GM23248 (cell line): ENCODE measurements at regions not wholly inside any gene's neighbourhood (a gene's known extent, or its start where the extent isn't known, plus 50 kb on each side); places are given as distances from the start of the nearest gene placed in this dataset.
A peak's percentile ranks its signal among the peaks of the same experiment; 100 is the strongest.

Source experiments
- DNase-seq: peaks from one replicate; pipeline ENCODE4 v3.0.0-alpha.2; 2015
- H2AFZ ChIP-seq: fragments of 200-600 bp; sonication (generic); 2 replicates; pipeline ENCODE4 v1.6.1; 2016; ENCODE audit warnings: antibody characterized with exemption
- H3F3A ChIP-seq: fragments of 200-600 bp; sonication (generic); 2 replicates; pipeline ENCODE4 v1.6.1; 2016; ENCODE audit warnings: mild to moderate bottlenecking, antibody characterized with exemption, mixed run types; ENCODE audit not compliant: insufficient read depth
- H3K27ac ChIP-seq: fragments of 200-600 bp; sonication (generic); 2 replicates; pipeline ENCODE4 v1.5.1; 2016; ENCODE audit warnings: mild to moderate bottlenecking
- H3K27me3 ChIP-seq: fragments of 200-600 bp; sonication (generic); replicated peaks from 2 replicates; pipeline ENCODE4 v1.6.1; 2016; ENCODE audit warnings: mild to moderate bottlenecking; ENCODE audit not compliant: insufficient read depth
- H3K36me3 ChIP-seq: fragments of 200-600 bp; sonication (generic); 2 replicates; pipeline ENCODE4 v1.6.1; 2016; ENCODE audit warnings: low read depth, mild to moderate bottlenecking
- H3K4me1 ChIP-seq: fragments of 200-600 bp; sonication (generic); 2 replicates; pipeline ENCODE4 v1.6.1; 2016; ENCODE audit warnings: mild to moderate bottlenecking; ENCODE audit not compliant: insufficient read depth
- H3K4me2 ChIP-seq: fragments of 200-600 bp; sonication (generic); one replicate; pipeline ENCODE4 v1.6.1; 2016; ENCODE audit warnings: mild to moderate bottlenecking; ENCODE audit not compliant: unreplicated experiment
- H3K4me3 ChIP-seq: fragments of 200-600 bp; sonication (generic); 2 replicates; pipeline ENCODE4 v1.5.1; 2016; ENCODE audit warnings: mild to moderate bottlenecking
- H3K79me2 ChIP-seq: fragments of 200-600 bp; sonication (generic); 2 replicates; pipeline ENCODE4 v1.6.1; 2016; ENCODE audit warnings: mild to moderate bottlenecking; ENCODE audit not compliant: insufficient read depth
- H3K9ac ChIP-seq: fragments of 200-600 bp; sonication (generic); 2 replicates; pipeline ENCODE4 v1.6.1; 2016; ENCODE audit warnings: mild to moderate bottlenecking
- H3K9me2 ChIP-seq: fragments of 200-600 bp; sonication (generic); 2 replicates; pipeline ENCODE4 v1.6.1; 2016; ENCODE audit warnings: mixed run types, mild to moderate bottlenecking, moderate library complexity; ENCODE audit not compliant: insufficient read depth
- H3K9me3 ChIP-seq: fragments of 200-600 bp; sonication (generic); one replicate; pipeline ENCODE4 v1.6.1; 2017; ENCODE audit warnings: low read depth
- H4K20me1 ChIP-seq: fragments of 200-600 bp; sonication (generic); 2 replicates; pipeline ENCODE4 v1.6.0; 2016; ENCODE audit not compliant: insufficient read depth
- EZH2 ChIP-seq: fragments of 200-600 bp; sonication (generic); IDR thresholded peaks from 2 replicates; pipeline ENCODE4 v1.6.1; 2018; ENCODE audit warnings: antibody characterized with exemption, mild to moderate bottlenecking; ENCODE audit not compliant: insufficient read depth, poor library complexity, severe bottlenecking
- EZH2phosphoT487 ChIP-seq: fragments of 200-600 bp; sonication (generic); IDR thresholded peaks from 2 replicates; pipeline ENCODE4 v1.6.1; 2018; ENCODE audit warnings: antibody characterized with exemption, moderate library complexity, mild to moderate bottlenecking, low read depth; ENCODE audit not compliant: insufficient read depth
- WGBS, 2 experiments: methylation state at CpG; one replicate each; pipeline ENCODE4 v1.1.6; 2015 to 2017; ENCODE audit warnings: low lambda C conversion rate in 2 of 2, low coverage in 1 of 2; ENCODE audit errors: missing lambda C conversion rate in 2 of 2; 5-methylcytosine and 5-hydroxymethylcytosine counted together
- in situ Hi-C: fragments of 300-500 bp; cut with MboI; formaldehyde crosslinking; loops from 2 replicates; pipeline ENCODE4 v1.15.0; 2020

GRCh38 chr5:8327016-8327415 lies 458.1 kb downstream of the MTRR start:
- H4K20me1 ChIP-seq, result no peaks in the 10 kb centered on the region
- no peak overlapping the region for H3K27ac ChIP-seq
- H3K27me3 ChIP-seq, result no peaks in the 10 kb centered on the region; the same call in 1 of the 2 replicates
- 40% methylated on average over 4 of the region's 4 CpGs for WGBS, 2 experiments
- H3K4me1 ChIP-seq, result no peaks in the 10 kb centered on the region
- in situ Hi-C loops, result no loop called here
- H3K79me2 ChIP-seq, result no peaks in the 10 kb centered on the region
- TF ChIP-seq EZH2 (no peak), EZH2phosphoT487 (no peak)
- H3K9me2 ChIP-seq, result no peaks in the 10 kb centered on the region
- H3F3A ChIP-seq, result no peaks in the 10 kb centered on the region
- H3K9ac ChIP-seq, result no peak overlapping the region
- no peak overlapping the region for H3K4me2 ChIP-seq
- DNase-seq, result no peak
- no peak overlapping the region for H3K4me3 ChIP-seq
- H2AFZ ChIP-seq, result no peak overlapping the region
- no peaks in the 10 kb centered on the region for H3K9me3 ChIP-seq
- no peaks in the 10 kb centered on the region for H3K36me3 ChIP-seq

- H3K9ac ChIP-seq, result no peak overlapping the region
- H3K4me1 ChIP-seq, result no peaks in the 10 kb centered on the region
- H3K9me3 ChIP-seq, result no peaks in the 10 kb centered on the region
- TF ChIP-seq EZH2phosphoT487, result no peak
- no peak for TF ChIP-seq EZH2
- WGBS, 2 experiments, result 31 to 41% methylated on average over 5 of the region's 5 CpGs
- peak; percentile 68 for DNase-seq
- no peaks in the 10 kb centered on the region for H3K36me3 ChIP-seq
- no peaks in the 10 kb centered on the region for H4K20me1 ChIP-seq
- H3K9me2 ChIP-seq, result no peaks in the 10 kb centered on the region
- H3K4me2 ChIP-seq, result no peak overlapping the region
- H3K79me2 ChIP-seq, result no peaks in the 10 kb centered on the region
- in situ Hi-C loops, result no loop called here
- no peak overlapping the region for H2AFZ ChIP-seq
- H3F3A ChIP-seq, result no peaks in the 10 kb centered on the region
- H3K27ac ChIP-seq, result no peak overlapping the region
- H3K27me3 ChIP-seq, result no peaks in the 10 kb centered on the region; the same call in 1 of the 2 replicates
- no peak overlapping the region for H3K4me3 ChIP-seq
These were observed 460.8 kb downstream of the MTRR start for GRCh38 chr5:8329773-8330172.

- H2AFZ ChIP-seq, result no peak overlapping the region
- no peaks in the 10 kb centered on the region for H3K79me2 ChIP-seq
- H3F3A ChIP-seq, result no peaks in the 10 kb centered on the region
- no peak for DNase-seq
- H3K9me3 ChIP-seq, result no peaks in the 10 kb centered on the region
- H3K27ac ChIP-seq, result no peak overlapping the region
- in situ Hi-C loops, result no loop called here
- no peaks in the 10 kb centered on the region for H3K4me1 ChIP-seq
- no peaks in the 10 kb centered on the region for H3K9me2 ChIP-seq
- TF ChIP-seq EZH2 (no peak), EZH2phosphoT487 (no peak)
- no peaks in the 10 kb centered on the region for H3K36me3 ChIP-seq
- WGBS, 2 experiments, result 58 to 72% methylated on average over 11 of the region's 11 CpGs
- no peaks in the 10 kb centered on the region; the same call in 1 of the 2 replicates for H3K27me3 ChIP-seq
- H3K4me3 ChIP-seq, result no peak overlapping the region
- H3K4me2 ChIP-seq, result no peak overlapping the region
- no peaks in the 10 kb centered on the region for H4K20me1 ChIP-seq
- no peak overlapping the region for H3K9ac ChIP-seq
These were observed 463.9 kb downstream of the MTRR start for GRCh38 chr5:8332666-8333445.

- Histone ChIP-seq H3K27me3 (no peaks in the 10 kb centered on the region; the same call in 1 of the 2 replicates), H3K4me2 (no peak overlapping the region), H3K9me3 (no peaks in the 10 kb centered on the region), H3K27ac (no peak overlapping the region), H3K79me2 (no peaks in the 10 kb centered on the region), H4K20me1 (no peaks in the 10 kb centered on the region), H3K9ac (no peak overlapping the region), H3K4me1 (no peaks in the 10 kb centered on the region), H2AFZ (no peak overlapping the region), H3K4me3 (no peak overlapping the region), H3K9me2 (no peaks in the 10 kb centered on the region), H3F3A (no peaks in the 10 kb centered on the region), H3K36me3 (no peaks in the 10 kb centered on the region)
- DNase-seq, result no peak
- WGBS, 2 experiments, result 41 to 42% methylated on average over 5 of the region's 5 CpGs
- in situ Hi-C loops, result no loop called here
- no peak for TF ChIP-seq EZH2phosphoT487
- no peak for TF ChIP-seq EZH2
These were observed 464.5 kb downstream of the MTRR start for GRCh38 chr5:8333485-8333884.
